ENCODE measurements at regions not wholly inside any gene's neighbourhood (a gene's known extent, or its start where the extent isn't known, plus 50 kb on each side); places are given as distances from the start of the nearest gene placed in this dataset.

GRCh38 chr10:131431978-131432690 is 120.6 kb upstream of the TCERG1L start:
- H3K27me3 ChIP-seq: no peaks in the 10 kb centered on the region
- H3K9me3 ChIP-seq: no peaks in the 10 kb centered on the region; the same call in 1 of the 2 replicates
- H3K4me1 ChIP-seq: no peaks in the 10 kb centered on the region
- DNase-seq: no peak
- TF ChIP-seq CTCF (IDR thresholded peaks at IDR 0.05; ENCODE audit: low read depth, low read length): no peak
- no peaks in the 10 kb centered on the region for H3K36me3 ChIP-seq
- H3K4me3 ChIP-seq (ENCODE audit: low read depth, low read length): no peak overlapping the region

DNA sequence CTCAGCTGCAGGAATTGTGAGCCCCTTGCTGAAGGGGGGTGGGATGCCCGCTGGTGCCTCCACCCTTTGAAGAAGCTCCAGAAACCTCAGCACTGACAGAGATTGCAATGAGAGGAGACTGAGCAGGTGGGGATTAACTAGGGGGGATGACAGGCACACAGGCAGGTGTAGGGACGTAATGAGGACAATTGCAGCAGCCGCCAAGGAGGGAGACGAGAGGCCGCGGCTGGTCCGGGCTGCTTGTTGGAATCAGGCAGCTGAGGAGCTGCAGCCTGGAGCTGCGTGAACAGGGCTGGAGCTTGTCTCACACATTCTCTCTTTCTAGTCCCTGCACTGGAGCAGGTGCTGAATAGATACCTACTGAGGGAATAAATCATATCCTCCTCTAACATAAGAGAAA is 122.0 kb upstream of the TCERG1L start:
- no peak overlapping the region for H3K4me3 ChIP-seq (ENCODE audit: low read depth, low read length)
- TF ChIP-seq CTCF (IDR thresholded peaks at IDR 0.05; ENCODE audit: low read depth, low read length): no peak
- no peaks in the 10 kb centered on the region; the same call in 1 of the 2 replicates for H3K9me3 ChIP-seq
- no peaks in the 10 kb centered on the region for H3K27me3 ChIP-seq
- no peaks in the 10 kb centered on the region for H3K36me3 ChIP-seq
- DNase-seq: no peak
- no peaks in the 10 kb centered on the region for H3K4me1 ChIP-seq

- H3K9me3 ChIP-seq: no peaks in the 10 kb centered on the region; the same call in 1 of the 2 replicates
- no peaks in the 10 kb centered on the region for H3K4me1 ChIP-seq
- no peaks in the 10 kb centered on the region for H3K36me3 ChIP-seq
- no peak for TF ChIP-seq CTCF (IDR thresholded peaks at IDR 0.05; ENCODE audit: low read depth, low read length)
- DNase-seq: no peak
- no peaks in the 10 kb centered on the region for H3K27me3 ChIP-seq
- H3K4me3 ChIP-seq (ENCODE audit: low read depth, low read length): no peak overlapping the region
Measured at GRCh38 chr10:131435232-131435631, 123.7 kb upstream of the TCERG1L start.

DNA sequence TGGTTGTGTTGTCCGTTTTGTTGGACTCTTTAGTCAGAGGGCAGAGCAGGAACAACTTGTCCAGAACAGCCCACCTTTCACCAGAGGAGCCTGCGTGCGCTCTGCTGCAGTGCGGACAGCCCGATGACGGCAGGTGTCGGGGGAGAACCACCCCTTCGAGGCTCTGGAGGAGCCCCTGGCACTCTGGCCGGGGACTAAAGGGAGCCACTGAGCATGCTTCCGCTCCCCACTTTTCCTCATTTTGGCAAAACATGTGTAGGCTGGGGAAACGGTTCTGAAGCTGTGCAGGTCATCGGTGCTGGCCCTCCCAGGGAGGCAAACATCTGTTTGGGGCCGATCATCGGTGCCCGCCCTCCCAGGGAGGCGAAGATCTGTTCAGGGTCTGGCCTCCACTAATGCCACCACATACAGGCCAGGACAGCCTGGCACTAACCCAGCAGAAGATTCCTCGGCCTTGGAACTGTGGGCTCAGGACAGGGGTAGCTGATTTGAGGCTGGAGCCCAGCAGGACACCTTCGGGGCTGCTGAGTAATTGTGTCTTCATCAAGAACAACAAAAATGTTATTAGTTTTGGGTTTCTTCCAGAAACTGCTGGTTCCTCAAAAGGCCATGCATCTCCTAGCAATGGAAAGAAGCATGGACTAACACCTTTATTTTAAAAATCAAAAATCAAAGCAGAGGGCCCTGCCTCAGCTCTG is 124.4 kb upstream of the TCERG1L start:
- no peak overlapping the region for H3K4me3 ChIP-seq (ENCODE audit: low read depth, low read length)
- no peaks in the 10 kb centered on the region for H3K4me1 ChIP-seq
- H3K36me3 ChIP-seq: no peaks in the 10 kb centered on the region
- no peak for DNase-seq
- no peaks in the 10 kb centered on the region for H3K27me3 ChIP-seq
- H3K9me3 ChIP-seq: no peaks in the 10 kb centered on the region; the same call in 1 of the 2 replicates
- no peak for TF ChIP-seq CTCF (IDR thresholded peaks at IDR 0.05; ENCODE audit: low read depth, low read length)

DNA sequence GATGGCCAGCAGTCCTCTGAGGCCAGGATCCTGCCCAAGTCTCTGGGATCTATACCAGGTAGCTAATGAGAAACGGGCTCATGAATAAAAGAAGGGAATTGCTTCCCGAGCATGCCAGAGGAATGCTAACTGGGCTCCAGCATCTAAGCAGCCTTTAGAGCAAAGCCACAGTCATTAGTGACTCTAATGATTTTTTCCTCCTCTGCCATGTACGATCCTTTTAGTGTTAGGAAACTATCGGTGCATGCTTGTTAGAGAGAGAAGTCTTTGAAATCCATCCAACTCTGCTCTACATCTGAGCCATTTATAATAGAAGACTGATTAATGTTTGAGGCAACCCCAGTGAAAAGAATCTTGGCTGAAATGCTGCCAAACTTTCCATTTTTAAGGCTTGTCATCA is 124.9 kb upstream of the TCERG1L start:
- Histone ChIP-seq H3K9me3 (no peaks in the 10 kb centered on the region; the same call in 1 of the 2 replicates), H3K4me1 (no peaks in the 10 kb centered on the region), H3K36me3 (no peaks in the 10 kb centered on the region), H3K27me3 (no peaks in the 10 kb centered on the region), H3K4me3 (ENCODE audit: low read depth, low read length) (no peak overlapping the region)
- no peak for DNase-seq
- no peak for TF ChIP-seq CTCF (IDR thresholded peaks at IDR 0.05; ENCODE audit: low read depth, low read length)

Data from BE2C (cell line).